ENCODE measurements at regions not wholly inside any gene's neighbourhood (a gene's known extent, or its start where the extent isn't known, plus 50 kb on each side); places are given as distances from the start of the nearest gene placed in this dataset.
"Not testable (repeated sequence)": the region's sequence is repeated elsewhere in the genome, so short reads cannot be mapped to it uniquely, and the experiment has no call there.

DNA sequence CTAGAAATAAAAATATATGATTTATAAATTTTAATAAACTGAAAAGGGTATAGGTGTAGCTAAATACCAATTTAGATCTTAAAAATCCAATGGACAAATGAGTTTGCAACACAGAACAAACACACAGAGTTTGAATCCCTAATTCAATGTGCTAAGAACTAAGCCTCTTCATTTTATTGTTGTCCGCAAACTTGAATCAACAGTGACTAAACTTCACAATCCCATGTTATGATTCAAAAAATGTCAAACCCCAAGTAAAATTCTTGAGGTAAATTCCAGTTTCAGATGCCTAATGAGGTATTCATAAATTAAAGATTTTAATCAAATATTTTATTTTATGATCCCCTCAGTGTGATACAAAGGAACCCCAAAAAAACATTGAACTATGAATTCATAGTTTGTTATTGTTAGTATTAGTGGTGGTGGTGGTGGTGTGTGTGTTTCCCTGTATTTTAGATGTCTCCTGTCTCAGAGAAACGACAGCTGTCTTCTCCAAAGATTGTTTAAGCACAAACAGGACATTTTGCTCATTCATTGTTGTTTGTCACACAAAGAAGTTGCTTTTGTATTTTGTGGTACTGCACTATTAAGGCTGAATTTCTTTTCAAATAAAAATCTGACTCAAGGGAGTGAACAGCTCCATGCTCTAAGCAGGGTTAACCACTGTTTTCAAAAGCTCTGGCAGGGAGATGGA, 259.8 kb downstream of the OSR1 start:
- no peak for DNase-seq

DNA sequence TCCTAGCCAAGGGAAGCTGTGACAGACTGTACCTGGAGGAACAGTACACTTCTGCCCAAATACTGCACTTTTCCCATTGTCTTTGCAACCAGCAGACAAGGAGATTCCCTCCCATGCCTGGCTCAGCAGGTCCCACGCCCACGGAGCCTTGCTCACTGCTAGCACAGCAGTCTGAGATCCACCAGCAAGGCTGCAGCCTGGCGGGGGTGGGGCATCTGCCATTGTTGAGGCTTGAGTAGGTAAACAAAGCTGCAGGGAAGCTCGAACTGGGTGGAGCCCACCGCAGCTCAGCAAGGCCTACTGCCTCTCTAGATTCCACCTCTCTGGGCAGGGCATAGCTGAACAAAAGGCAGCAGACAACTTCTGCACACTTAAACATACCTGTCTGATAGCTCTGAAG, 268.9 kb downstream of the OSR1 start:
- DNase-seq = not testable (repeated sequence)

DNA sequence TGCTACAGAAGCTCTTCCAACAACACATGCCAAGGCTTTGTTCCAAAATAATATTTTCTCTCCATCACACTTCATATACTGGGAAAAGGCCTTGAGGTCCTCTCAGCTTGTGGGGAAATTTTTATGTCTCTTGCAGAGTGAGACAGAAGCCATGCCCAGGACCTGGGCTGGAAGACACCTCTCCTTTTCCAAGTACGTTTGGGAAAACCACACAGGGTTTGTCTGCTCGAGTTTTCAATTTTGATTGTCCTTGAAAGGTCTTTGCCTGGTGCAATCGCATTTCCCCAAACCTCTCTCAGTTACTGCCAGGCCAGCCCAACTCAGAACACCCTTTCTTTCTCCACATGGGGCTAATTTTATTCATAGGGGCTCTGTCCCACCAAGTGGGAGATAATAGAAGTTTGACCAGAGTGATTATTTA, 272.2 kb downstream of the OSR1 start:
- no peak for DNase-seq

DNA sequence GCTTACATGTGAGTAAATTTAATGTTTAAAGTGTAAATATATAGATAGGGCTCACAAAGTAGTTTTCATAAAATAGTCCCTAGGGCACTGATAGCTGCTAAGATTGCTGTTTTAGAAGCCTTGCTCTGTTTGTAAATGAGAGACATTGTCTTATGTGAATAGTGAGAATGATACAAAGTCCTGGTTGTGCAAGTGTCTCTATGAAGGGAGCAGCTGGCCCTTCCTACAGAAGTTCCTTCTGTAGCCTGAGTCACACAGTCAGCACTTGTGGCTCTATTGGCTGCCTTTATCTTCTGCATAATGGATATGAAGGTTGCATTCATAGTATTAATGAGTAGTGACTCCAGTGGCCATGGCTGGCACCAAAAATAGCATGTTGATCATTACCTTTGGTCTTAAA, 279.7 kb downstream of the OSR1 start:
- no peak for DNase-seq

DNA sequence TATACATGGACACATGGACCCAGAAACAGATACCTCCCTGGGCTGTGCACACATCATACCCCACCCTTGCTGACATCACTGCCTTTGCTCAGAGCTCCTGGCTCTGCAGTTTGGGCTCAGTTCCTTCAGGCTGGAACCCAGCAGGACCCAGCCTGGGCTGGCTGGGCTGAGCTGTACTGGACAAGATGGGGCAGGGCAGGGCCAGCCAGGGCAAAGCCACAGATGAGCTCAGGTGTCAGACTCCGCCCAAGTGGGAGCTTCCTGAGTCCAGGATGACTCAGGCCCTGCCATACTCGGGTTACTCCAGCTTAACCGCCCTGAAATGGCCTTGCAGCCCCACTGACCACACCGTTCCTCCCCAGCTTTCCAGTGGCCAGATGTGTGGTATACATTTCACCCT, 284.9 kb downstream of the OSR1 start:
- no peak for DNase-seq

DNA sequence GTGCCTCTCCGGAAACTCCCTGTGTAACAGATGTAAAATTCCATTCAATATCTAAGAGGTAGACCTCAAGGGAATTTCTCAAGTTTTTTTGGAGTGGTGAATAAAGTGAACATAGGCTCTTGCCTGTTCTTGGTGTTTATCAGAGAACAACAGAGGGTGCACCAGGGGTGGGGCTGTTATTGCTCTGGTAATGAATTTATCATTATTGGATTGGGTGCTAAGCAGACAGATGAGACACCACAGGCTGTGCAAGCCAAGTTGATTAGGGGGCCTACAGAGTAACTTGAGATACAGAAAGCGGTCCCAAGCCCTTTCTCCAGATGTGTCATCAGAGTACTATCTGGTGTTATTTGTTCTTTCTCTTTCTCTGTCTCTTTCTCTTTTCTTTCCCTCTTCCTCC, 286.3 kb downstream of the OSR1 start:
- no peak for DNase-seq

DNA sequence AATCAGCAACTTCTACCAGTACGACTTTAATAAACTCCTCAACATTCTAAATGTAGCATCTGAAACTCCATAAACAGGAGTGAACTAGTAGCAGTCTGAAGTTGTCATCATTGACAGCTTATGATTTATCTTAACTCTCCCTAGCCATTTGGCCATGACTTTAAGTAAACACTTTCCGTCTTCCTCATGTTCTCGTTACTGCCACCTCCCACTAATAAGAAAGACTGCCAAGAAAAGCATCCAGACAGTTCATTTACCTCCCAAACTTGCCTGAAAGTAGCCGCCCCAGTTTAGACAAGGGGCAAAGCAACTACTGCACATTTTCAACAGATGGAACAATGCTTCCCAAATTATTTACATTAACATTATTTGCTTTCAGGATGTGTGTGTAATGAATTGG, 287.5 kb downstream of the OSR1 start:
- DNase-seq = no peak

DNA sequence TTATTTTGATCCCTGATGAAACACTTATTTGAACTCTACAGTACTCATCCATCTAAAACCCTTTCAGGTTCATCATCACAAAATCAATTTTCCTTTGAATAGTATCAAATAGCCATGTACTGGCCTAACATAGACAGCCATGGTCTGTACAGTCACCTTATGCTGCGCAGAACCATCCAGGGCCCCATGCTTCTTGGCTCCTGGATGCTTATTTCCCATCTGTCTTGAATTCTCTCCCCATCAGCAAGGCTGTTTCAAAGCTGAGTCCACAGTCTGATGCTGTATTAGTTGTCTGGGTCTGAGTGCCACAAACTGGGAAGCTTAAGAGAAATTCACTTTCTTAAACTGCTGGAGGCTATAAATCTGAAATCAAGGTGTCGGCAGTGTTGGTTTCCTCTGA, 290.2 kb downstream of the OSR1 start:
- DNase-seq = no peak

DNA sequence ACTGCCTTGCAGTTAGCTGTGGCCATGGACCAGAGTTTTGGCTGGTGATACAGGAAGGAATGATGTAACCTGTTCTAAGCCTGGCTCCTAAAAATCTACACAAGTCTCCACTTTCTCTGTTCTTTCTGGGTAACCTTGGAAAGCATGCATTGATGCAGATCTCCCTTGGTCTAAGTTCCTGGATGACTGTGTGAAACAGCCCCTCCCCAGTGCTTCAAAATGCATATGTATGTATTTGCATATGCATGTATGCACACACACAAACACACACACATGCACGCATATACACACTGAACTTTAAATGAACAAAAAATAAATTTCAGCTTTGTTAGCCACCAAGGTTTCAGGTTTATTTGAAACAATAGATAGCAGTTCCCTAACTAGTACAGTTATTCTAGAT, 296.1 kb downstream of the OSR1 start:
- no peak for DNase-seq

DNA sequence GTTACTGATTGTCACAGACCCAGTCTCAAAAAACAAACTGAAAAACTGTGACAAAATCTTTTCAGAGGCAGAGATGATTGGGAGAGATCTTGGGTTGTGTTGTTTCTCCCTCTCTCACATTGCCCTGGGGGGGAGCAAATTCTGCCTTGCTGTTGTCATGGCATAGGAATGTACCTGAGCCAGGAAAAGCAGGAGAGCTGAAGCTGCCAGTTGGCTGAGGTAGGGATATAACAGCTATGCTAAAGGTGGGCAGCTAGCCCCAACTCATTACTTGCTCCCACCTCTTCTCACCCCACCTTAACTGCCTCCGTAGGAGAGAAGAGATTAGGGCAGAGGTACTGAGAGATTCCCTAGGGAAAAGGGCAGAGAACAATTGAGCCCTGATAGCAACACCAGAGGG, 299.3 kb downstream of the OSR1 start:
- no peak for DNase-seq

DNA sequence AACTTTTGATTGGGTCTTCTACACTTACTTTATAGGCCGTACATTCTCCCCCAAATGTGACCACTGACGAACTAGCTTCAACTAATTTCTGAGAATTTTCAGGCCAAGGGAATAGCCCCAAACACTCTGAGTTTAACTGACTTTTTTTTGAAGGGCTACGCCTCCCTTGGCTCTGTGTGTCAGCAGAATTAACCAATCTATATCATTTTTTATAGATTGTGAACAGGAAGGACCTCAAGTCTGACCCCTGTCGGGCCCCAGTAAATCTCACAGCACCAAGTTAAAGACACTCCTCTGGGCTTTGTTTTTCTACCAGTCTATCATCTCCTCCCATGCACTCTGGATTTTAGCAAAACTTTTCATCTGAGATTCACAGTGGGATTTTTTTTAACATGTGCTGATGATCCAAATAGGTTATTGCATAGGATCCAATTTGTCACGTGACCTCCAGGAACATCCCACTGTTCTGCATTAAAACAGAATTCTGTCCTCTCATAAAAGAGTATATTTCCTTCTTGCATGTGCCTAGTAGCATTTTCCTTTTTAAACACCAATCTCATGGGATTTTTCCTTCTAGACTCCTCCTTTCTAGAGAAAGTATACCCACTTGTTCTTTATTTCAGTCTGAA, 307.1 kb downstream of the OSR1 start:
- no peak for DNase-seq

DNA sequence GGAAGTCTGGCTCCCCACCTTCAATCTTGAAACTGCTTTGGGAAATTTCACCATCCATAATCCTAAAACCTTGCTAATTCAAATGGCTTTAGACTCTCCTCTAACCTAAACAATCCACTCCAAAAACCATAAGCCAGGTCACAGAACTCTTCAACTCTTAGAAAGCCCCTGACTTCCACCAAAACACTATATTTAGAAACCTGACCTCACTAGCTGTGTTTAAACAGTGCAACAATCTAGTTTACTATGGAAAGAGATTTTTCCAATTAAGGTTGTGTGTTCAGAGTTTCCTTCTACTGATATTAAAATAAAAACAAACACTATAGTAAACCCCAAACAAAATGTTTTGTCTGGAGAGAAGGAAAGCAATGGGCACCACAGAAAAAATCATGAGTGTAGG, 308.1 kb downstream of the OSR1 start:
- DNase-seq = no peak

DNA sequence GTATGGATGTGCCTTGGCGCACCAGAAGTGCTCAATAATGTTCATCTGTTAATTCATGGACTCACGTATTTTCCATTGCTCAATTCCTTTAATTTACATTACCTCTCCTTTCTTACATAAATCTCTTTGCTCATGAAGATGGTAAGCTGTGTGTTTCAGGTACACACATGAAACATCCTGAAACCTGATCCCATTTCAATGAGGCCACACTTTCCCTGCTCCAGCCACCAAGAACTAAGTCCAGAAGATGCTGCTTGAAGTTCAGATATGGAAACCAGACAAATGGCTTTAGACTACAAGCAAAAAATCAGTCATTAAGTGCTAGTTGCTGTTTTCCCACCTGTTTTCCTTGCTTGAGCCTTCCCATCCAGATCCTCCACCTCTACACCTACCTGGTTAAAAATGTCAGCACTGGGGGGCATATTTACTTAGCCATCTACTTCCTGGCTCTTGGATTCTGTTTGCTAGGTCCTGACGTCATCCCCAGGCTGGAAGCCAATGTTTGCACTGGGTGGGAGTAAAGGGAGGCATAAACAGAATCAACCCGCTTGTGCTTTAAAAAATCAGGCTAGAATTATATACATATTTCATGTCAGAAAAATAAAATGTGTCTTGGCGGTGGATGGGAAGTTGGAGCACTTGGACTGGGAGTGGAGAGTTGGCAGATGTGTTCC, 309.7 kb downstream of the OSR1 start:
- DNase-seq = no peak

DNA sequence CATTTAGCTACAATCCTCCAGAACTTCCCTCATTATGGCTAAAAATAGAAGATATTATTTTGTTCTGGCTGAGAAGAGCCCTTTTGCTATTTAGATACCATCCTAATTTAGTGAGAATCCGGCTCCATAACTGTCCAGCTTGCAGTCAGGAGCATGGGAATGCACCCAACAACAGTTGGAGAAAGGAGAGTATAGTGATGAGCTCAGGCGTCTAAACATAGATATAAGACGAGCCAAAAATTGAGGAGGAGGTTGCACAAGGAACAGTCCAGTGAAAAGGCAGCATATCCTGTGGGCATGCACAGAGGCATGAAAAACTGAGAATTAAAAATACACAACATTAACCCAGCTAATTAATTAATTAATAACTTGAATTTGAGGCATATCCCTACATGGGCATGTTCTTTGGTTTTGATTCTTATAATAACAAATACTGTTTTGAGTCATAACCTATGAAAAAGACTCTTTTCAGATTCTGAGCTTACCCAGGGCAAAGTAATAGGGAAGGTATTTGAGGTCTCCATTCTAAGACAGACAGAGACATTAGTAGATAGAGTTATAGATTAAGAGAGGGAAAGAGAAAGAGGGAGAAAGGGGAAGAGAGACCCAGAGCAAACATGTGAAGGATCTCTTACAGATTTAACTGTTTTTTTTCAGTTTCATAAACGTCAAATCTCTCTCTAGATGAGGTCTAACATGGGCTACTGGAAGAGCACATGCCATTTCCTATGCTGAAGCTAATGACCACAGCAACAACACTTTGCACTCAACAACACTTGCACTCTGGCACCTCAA, 311.2 kb downstream of the OSR1 start:
- DNase-seq = no peak

DNA sequence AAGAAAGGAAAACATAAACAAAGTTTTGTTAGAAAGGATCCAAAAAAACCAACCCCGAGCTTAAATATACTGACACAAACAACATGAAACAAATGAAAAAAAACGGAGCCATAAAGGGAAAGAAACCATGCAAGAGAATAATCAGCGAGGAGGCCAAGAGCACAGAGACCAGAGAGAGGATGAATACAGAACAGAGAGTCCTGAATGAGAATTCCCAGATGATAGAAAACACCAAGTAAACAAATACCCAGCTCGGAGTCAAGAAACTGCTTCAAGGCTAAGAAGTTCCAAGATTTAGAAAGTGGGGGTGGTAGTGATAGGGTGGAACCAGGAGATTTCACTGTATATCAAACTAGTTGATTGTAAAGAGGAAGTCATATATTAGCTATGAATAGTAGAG, 313.3 kb downstream of the OSR1 start:
- DNase-seq = no peak

DNA sequence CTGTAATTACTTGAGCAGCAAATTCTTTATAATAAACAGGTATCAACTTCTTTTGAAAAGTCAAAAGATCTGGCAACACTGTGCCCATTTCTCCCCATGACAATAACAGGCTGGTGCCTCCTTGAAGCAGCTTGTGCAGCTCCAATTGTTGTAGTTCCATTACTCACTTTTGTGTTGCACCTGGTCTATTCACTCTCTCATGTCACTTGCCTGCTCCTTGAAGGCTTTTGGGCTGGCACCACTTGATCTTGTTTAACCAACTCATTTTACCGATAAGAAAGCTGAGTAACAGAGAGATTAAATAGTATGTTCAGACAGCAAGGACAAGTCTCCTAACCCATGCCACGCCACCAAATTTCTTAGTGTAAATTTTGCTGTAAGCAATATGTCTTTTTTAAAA, 314.5 kb downstream of the OSR1 start:
- no peak for DNase-seq

DNA sequence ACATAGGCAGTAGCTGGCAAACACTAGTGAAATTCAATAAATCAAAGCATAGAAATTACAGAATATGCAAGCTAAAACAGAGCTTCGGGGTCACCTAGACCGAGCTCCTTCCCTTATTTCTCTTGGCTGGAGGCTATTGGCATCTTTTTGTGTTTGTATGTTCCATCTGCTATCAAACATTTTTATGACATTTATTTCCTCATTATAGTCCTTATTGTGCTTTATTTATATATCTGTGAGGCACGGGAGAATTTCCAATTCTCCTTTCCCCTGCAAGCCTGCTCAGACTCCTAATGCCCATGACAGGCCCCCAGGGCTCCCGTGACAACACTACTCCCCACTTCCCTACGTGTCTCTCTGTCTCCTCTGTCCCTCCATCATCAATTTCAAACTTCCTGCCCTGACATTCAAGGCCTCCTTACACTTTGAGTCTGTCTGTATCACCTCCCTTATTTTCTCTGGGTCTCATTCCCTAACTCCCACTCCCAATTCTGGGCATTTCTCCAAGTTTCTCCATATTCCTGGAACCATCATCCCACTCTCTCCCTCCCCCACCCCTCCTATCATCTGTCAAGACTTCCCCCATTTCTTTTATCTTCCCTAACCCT, 316.9 kb downstream of the OSR1 start:
- DNase-seq = no peak

DNA sequence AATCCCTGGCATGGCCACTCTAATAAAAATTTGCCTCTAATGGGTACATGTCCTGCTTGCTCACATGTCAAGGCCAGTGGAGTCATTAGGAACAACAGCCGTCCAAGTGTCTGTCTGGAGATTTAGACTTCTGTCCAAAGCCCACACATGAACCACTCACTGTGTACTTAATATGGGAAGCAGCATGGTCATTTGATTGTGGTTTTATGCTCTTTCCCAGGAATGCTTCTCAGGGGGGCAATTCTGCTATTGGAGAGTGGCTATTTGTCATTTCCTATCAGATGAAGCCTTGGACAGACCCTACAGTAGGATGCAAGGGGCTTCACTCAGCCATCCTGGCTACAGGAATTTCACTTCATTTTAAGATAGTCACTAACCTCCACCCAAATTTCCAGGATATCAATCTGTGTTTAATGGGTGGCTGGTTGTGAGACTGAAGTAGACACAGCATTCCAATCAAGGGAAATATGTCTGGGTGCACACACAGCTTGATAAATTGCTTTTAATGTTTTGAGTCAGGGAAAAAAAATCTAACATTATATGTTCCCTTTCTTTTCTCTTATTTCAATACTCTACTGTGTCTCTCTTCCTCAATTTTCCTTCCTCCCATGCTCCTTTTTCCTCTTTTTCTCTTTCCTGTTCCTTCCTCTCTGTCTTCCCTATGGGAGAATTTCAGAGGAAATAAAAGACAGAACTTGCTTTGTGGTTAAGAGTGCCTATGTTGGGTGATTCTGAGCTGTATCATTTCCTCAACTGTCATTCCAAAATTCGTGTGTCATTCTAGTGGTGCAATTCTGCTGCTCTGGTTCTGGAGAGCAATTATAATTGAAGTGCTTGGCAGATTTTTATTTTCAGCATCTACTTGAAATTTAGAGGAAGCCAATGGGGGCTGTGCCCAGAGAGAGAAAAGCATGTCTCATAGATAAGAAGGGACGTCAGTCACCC, 320.1 kb downstream of the OSR1 start:
- no peak for DNase-seq

DNA sequence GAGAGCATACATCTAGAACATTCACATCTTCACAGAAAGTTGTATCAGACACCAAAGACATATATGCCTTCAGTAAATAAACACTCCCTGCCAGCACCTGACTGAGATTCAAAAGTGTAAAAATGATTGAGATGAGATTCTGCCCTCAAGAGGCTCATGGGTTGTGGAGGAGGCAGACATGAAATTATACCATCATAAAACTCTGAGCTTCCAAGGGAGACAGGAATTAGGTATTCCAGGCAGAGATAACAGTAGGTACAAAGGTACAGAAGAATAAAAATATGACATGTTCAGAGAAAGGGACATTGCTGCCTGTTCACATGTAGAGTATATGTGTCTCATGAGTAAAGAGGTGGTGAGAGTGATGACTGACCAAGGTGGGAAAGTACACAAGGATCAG, 322.3 kb downstream of the OSR1 start:
- DNase-seq = no peak

DNA sequence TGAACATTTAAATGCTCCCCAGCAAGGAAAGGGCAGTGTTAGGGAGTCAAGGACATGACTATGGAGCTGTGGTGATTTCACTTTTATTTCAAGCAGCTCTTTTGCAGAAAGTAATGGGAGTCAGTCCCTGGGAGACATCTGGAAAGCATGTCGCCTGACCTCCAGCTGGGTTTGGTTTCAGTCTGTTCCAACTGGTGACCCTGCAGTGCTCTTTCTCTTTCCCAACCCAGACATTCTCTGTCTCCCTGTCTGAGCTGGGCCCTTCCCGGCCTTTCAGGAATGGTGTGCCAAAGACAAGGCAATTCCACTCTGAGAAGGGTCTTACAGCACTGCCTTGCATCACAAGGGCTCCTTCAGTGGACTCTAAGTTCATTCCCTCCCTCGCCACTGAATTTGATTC, 323.2 kb downstream of the OSR1 start:
- no peak for DNase-seq

DNA sequence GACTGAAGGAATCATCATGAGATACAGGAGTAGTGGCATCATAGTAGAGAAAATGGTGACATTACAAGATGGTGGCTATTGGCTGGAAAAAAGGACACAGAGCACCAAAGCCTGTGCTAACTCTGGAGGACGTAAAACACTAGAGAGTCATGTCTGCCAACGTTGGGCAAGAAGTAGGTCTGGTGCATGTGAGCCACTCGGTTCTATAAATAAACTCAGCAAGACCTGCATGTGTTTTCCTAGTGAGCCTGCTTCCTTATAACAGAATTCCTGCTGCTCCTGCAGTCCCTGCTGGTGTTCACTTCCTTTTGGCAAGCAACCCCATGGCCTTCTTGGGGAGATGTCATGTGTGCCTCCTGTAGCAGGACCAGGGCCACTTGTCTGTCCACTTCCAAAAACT, 325.2 kb downstream of the OSR1 start:
- DNase-seq = no peak

DNA sequence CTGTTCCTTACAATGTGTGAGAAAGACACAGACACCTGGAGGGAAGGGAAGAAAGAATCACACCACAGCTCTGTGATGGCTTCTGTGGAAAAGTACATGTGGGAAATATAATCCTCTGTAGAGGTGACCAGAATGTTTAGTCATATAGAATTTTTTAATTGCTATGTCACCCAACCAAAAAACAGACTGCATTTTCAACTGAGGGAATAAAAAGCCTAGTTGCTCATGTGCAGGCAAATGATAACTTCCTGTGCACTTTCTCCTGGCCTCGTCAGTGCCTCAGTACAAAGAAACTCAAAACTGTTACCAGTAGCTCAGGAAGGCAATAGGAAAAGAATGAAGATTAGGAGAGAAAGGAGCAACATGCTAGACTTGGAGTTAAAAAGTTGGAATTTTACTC, 326.8 kb downstream of the OSR1 start:
- DNase-seq = no peak
